ENCODE measurements at regions not wholly inside any gene's neighbourhood (a gene's known extent, or its start where the extent isn't known, plus 50 kb on each side); places are given as distances from the start of the nearest gene placed in this dataset.

- Histone ChIP-seq H3K4me2 (ENCODE audit: insufficient read depth in 1 of 2, low read depth in 2 of 2, low read length in 2 of 2) (no peak overlapping the region), H3K4me3 (ENCODE audit: extremely low read depth in 1 of 4, insufficient read depth in 2 of 4, low read depth in 3 of 4, low read length in 4 of 4) (no peak overlapping the region), H3K18ac (ENCODE audit: extremely low read depth, low read length) (no peak overlapping the region), H3K36me3 (ENCODE audit: control insufficient read depth in 2 of 4, insufficient read depth in 4 of 4, low read length in 3 of 4) (no peaks in the 10 kb centered on the region), H3K79me2 (ENCODE audit: control insufficient read depth in 1 of 2, insufficient read depth in 2 of 2, low read length in 2 of 2) (no peaks in the 10 kb centered on the region), H3K56ac (replicated peaks; ENCODE audit: insufficient read length, low read depth, low read length) (no peak overlapping the region), H3K27me3 (replicated peaks in 1 of 4; ENCODE audit: control insufficient read depth in 3 of 4, extremely low read depth in 1 of 4, insufficient read depth in 3 of 4, low read length in 3 of 4) (no peaks in the 10 kb centered on the region), H3K14ac (ENCODE audit: insufficient read length) (no peak overlapping the region), H3K9ac (replicated peaks in 1 of 4; ENCODE audit: extremely low read depth in 1 of 4, low read depth in 3 of 4, low read length in 3 of 4) (no peak overlapping the region), H4K5ac (ENCODE audit: insufficient read length, low read depth, low read length) (no peak overlapping the region), H2BK5ac (ENCODE audit: low read depth, low read length) (no peak overlapping the region), H3K23ac (ENCODE audit: insufficient read length) (no peak overlapping the region), H3K79me1 (ENCODE audit: low read depth, low read length) (no peaks in the 10 kb centered on the region), H2AFZ (ENCODE audit: low read length) (no peak overlapping the region), H3K23me2 (ENCODE audit: low read depth, low read length) (no peaks in the 10 kb centered on the region), H4K91ac (replicated peaks; ENCODE audit: insufficient read length, low read length) (no peak overlapping the region), H2AK5ac (ENCODE audit: low read depth, low read length) (no peak overlapping the region), H4K8ac (ENCODE audit: extremely low read depth, insufficient read depth, low read length) (no peak overlapping the region), H3K9me3 (ENCODE audit: insufficient read depth in 2 of 2, low read depth in 1 of 2, low read length in 1 of 2) (no peaks in the 10 kb centered on the region), H2BK12ac (ENCODE audit: low read depth, low read length) (no peak overlapping the region), H4K20me1 (replicated peaks in 1 of 2; ENCODE audit: control insufficient read depth in 1 of 2, insufficient read depth in 2 of 2, low read length in 2 of 2) (no peaks in the 10 kb centered on the region), H3K4me1 (replicated peaks in 1 of 4; ENCODE audit: control insufficient read depth in 3 of 4, insufficient read depth in 4 of 4, low read length in 3 of 4) (peaks cover 3 to 8% (median 4%) of the 10 kb centered on the region in 4 experiments; a peak in 5 of 7 replicates), H2BK20ac (ENCODE audit: low read length) (no peak overlapping the region), H2BK15ac (ENCODE audit: low read length) (no peak overlapping the region), H2BK120ac (replicated peaks; ENCODE audit: low read depth, low read length) (no peak overlapping the region), H3K4ac (replicated peaks; ENCODE audit: insufficient read length, low read depth, low read length) (no peak overlapping the region), H3K27ac (ENCODE audit: low read depth, low read length) (no peak overlapping the region)
- CTCF ChIA-PET (ENCODE audit: partially characterized antibody): interaction anchor here (0.6 to 1.8 kb wide), 2 partner anchors 8 to 88 kb away, joined by 4 read pairs; no protein-coding TSS in a partner anchor
- WGBS, 2 experiments (ENCODE audit: extremely low coverage in 1 of 2, insufficient coverage in 1 of 2, insufficient read length in 1 of 2, insufficient replicate concordance in 2 of 2, low coverage in 1 of 2, low lambda C conversion rate in 2 of 2, missing lambda C conversion rate in 1 of 2): 94% methylated on average over 2 of the region's 2 CpGs; no CpG with 5 or more reads in 1 of the 2 experiments
- POLR2A ChIA-PET (ENCODE audit: partially characterized antibody): no interaction called here
- FAIRE-seq (no peak), DNase-seq (ENCODE audit: low read depth in 1 of 2, low spot score in 2 of 2) (no peak)
- TF ChIP-seq KDM4A (IDR thresholded peaks at IDR 0.05; ENCODE audit: low read depth, low read length, severe bottlenecking): no peak
- TF ChIP-seq SIRT6 (IDR thresholded peaks at IDR 0.05; ENCODE audit: low read length): no peak
- TF ChIP-seq SP2 (IDR thresholded peaks at IDR 0.05; ENCODE audit: low read length): no peak
- no peak for TF ChIP-seq RFX5 (IDR thresholded peaks at IDR 0.05; ENCODE audit: borderline replicate concordance, low read depth, low read length)
- no peak for TF ChIP-seq CBX8 (IDR thresholded peaks at IDR 0.05; ENCODE audit: borderline replicate concordance, low read depth, low read length)
- TF ChIP-seq KDM5A (IDR thresholded peaks at IDR 0.05; ENCODE audit: low read length): no peak
- TF ChIP-seq E2F6 (IDR thresholded peaks at IDR 0.05): no peak
- no peak for TF ChIP-seq RAD21 (IDR thresholded peaks at IDR 0.05 in 1 of 2, conservative IDR thresholded peaks at IDR 0.05 in 1 of 2; ENCODE audit: low read depth in 2 of 2, low read length in 2 of 2)
- no peak for TF ChIP-seq JUND (IDR thresholded peaks at IDR 0.05; ENCODE audit: low read length)
- TF ChIP-seq ATF3 (IDR thresholded peaks at IDR 0.05; ENCODE audit: insufficient read depth, low read depth, low read length): no peak
- TF ChIP-seq TEAD4 (IDR thresholded peaks at IDR 0.05; ENCODE audit: low read depth, low read length): no peak
- TF ChIP-seq RBBP5 (IDR thresholded peaks at IDR 0.05; ENCODE audit: borderline replicate concordance, low read depth, low read length): no peak
- no peak for TF ChIP-seq USF2 (IDR thresholded peaks at IDR 0.05; ENCODE audit: low read length)
These were observed 92.7 kb upstream of the GOLGA8J start for GRCh38 chr15:29990035-29990434.
